Esophagus squamous epithelium (tissue), 4 donors: ENCODE measurements at regions not wholly inside any gene's neighbourhood (a gene's known extent, or its start where the extent isn't known, plus 50 kb on each side); places are given as distances from the start of the nearest gene placed in this dataset.

Experiments
- CTCF ChIP-seq, 6 experiments: fragments of 450-650 bp in 4 of 6; fragments of 200-600 bp in 2 of 6; sonication (generic) in 2 of 6; IDR thresholded peaks; one replicate each; pipeline ENCODE4 v1.5.1; 2016 to 2019; ENCODE audit warnings: antibody characterized with exemption in 6 of 6, mild to moderate bottlenecking in 4 of 6, moderate library complexity in 4 of 6
- POLR2A ChIP-seq, 4 donors: fragments of 450-650 bp; IDR thresholded peaks; one replicate each; pipeline ENCODE4 v1.6.1; 2017; ENCODE audit warnings: antibody characterized with exemption in 4 of 4, mild to moderate bottlenecking in 4 of 4, moderate library complexity in 3 of 4

- TF ChIP-seq CTCF (IDR thresholded peaks at IDR 0.05): no peak
- TF ChIP-seq POLR2A (IDR thresholded peaks at IDR 0.05): no peak
These were observed 560.4 kb upstream of the AMELY start for GRCh38 chrY:7471976-7472375.
